ENCODE measurements at regions not wholly inside any gene's neighbourhood (a gene's known extent, or its start where the extent isn't known, plus 50 kb on each side); places are given as distances from the start of the nearest gene placed in this dataset.

DNA sequence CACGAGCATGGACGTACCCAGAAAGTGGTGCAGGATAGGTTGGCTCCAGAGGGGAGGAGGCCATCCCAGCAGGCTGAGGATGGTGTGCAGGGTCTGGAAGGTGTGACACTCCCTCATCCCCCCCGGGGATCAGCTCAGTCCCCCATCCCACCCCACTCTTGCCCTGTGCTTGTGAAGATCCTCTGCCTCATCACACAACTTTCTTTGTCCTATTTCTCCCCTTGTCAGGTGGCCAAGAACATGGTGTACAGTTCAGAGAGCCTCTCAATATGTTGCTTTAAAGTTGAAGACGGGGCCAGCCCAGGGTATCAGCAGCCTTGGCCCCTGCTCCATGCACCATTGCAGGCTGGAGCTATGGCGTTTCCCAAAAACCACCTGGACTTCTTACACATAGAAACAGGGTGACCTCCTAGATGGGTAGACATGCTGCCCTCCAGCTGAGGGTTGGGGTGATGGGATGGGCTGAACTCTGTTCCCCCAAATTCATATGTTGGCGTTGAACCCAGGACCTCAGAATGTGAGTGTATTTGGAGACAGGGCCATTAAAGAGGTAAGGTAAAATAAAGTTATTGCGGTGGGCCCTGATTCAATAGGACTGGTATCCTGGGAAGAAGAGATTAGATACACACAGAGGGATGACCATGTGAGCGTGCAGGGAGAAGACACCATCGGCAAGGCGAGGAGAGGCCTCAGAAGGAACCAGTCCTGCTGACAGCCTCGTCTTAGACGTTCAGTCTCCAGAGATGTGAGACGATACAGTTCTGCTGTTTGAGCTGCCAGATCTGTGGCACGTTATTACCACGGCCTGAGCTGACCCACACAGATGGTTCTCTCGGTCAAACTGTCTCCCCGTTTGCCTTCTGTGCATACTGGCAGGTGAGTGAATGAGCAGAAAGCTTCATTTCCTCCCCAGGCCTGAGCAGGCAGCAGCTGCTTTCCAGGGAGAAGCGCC lies 272.5 kb downstream of the GADD45G start:
- TF ChIP-seq, protein P1, sequence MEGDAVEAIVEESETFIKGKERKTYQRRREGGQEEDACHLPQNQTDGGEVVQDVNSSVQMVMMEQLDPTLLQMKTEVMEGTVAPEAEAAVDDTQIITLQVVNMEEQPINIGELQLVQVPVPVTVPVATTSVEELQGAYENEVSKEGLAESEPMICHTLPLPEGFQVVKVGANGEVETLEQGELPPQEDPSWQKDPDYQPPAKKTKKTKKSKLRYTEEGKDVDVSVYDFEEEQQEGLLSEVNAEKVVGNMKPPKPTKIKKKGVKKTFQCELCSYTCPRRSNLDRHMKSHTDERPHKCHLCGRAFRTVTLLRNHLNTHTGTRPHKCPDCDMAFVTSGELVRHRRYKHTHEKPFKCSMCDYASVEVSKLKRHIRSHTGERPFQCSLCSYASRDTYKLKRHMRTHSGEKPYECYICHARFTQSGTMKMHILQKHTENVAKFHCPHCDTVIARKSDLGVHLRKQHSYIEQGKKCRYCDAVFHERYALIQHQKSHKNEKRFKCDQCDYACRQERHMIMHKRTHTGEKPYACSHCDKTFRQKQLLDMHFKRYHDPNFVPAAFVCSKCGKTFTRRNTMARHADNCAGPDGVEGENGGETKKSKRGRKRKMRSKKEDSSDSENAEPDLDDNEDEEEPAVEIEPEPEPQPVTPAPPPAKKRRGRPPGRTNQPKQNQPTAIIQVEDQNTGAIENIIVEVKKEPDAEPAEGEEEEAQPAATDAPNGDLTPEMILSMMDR (conservative IDR thresholded peaks at IDR 0.05; ENCODE audit: low read depth in 2 of 2), result no peak
- TF ChIP-seq POLR2AphosphoS5 (IDR thresholded peaks at IDR 0.05; ENCODE audit: low read depth), result no peak
- no peak for TF ChIP-seq EZH2 (IDR thresholded peaks at IDR 0.05; ENCODE audit: low read depth, unreplicated experiment)
- TF ChIP-seq CREB1 (CRISPR knock-in tag; IDR thresholded peaks at IDR 0.05; ENCODE audit: low read depth), result no peak
- no peak for TF ChIP-seq ZNF114 (CRISPR knock-in tag; IDR thresholded peaks at IDR 0.05)

Data from GM23338 (cell line).